ENCODE measurements at regions not wholly inside any gene's neighbourhood (a gene's known extent, or its start where the extent isn't known, plus 50 kb on each side); places are given as distances from the start of the nearest gene placed in this dataset.

GRCh38 chr7:46205478-46205877 lies 284.4 kb upstream of the IGFBP3 start:
- DNase-seq (ENCODE audit: low spot score) = no peak

GRCh38 chr7:46203926-46204325 lies 282.9 kb upstream of the IGFBP3 start:
- DNase-seq (ENCODE audit: low spot score) = no peak

DNA sequence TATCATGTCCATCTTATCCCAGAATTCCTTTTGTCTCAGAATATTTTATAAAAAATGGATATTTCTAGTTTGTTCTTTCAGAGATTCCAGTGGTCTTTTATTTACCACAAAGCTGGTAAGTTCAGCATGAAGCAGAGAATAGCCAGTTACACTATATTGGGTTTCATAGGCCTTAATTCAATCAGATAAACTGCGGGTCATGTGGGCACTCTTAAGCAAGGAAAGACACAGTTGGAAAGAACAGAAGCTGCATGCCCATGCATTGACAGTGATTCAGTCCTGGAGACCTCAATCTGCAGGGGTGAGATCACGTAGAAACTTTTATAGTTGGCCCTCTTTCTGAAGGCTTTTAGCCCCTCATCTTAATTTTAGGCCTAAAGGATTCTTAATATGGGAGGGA lies 281.3 kb upstream of the IGFBP3 start:
- no peak for DNase-seq (ENCODE audit: low spot score)

DNA sequence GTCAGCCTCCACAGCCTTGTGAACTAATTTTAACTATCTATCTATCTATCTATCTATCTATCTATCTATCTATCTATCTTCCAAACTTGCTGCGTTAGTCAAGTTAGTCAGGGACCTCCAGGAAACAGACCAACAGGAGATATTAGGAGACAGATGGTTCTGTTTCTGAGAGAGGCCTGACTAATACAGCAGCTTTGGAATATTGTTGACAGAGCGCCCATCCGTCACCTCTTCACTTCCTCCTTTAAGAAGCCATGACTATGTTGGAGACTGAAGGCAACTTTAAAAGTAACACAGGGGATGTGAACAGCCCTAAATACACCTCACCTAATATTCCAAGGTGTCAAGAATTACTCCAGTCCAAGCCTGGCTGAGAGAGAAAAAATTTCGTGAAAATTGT lies 280.9 kb upstream of the IGFBP3 start:
- DNase-seq (ENCODE audit: low spot score) = no peak

- no peak for DNase-seq (ENCODE audit: low spot score)
Measured at GRCh38 chr7:46198701-46199100, 277.6 kb upstream of the IGFBP3 start.

- no peak for DNase-seq (ENCODE audit: low spot score)
Measured at GRCh38 chr7:46197785-46198540, 276.9 kb upstream of the IGFBP3 start.

- no peak for DNase-seq (ENCODE audit: low spot score)
Measured at GRCh38 chr7:46195934-46196333, 274.9 kb upstream of the IGFBP3 start.

- DNase-seq (ENCODE audit: low spot score) = no peak
Measured at GRCh38 chr7:46192271-46192670, 271.2 kb upstream of the IGFBP3 start.

GRCh38 chr7:46191776-46192175 lies 270.7 kb upstream of the IGFBP3 start:
- no peak for DNase-seq (ENCODE audit: low spot score)

DNA sequence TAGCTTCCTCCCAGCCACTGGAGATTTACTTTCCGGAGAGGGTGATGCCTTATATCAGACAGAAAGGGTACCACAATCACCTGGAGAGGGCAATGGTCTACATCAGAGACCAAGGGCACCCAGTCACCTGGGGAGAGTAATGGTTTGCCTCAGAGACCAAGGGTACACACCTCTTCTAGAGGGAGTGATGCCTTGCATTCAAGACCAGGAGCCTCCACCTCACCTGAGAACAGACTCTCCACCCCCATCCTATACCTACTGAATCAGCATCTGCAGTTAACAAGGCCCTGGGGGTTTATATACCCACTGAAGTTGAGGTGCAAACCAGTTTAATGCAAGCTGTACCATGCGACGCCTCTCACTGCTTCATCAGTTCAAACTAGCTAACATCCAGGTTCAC lies 270.2 kb upstream of the IGFBP3 start:
- no peak for DNase-seq (ENCODE audit: low spot score)

- DNase-seq (ENCODE audit: low spot score) = no peak
Measured at GRCh38 chr7:46189255-46189790, 268.3 kb upstream of the IGFBP3 start.

- DNase-seq (ENCODE audit: low spot score) = no peak
Measured at GRCh38 chr7:46186131-46186530, 265.1 kb upstream of the IGFBP3 start.

GRCh38 chr7:46179061-46179610 lies 258.1 kb upstream of the IGFBP3 start:
- DNase-seq (ENCODE audit: low spot score) = no peak

DNA sequence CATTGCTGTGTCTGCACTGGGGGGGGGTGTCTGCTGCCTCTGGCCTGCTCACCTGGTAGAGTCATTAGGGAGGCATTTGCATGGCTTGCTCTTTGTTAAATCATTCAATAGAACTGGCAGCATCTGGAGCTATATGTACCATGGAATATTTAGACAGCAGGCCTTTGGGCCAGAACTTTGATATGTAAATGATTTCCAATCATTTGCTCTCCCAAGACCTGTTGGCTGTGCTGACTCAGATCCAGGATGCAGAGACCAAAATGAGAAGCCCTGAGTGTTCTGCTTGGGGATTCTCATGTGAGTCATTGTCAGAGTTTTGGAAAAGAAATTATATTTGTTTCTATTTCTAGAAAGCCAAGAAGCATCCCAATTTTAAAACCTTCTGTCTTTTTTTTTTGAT lies 257.6 kb upstream of the IGFBP3 start:
- no peak for DNase-seq (ENCODE audit: low spot score)

DNA sequence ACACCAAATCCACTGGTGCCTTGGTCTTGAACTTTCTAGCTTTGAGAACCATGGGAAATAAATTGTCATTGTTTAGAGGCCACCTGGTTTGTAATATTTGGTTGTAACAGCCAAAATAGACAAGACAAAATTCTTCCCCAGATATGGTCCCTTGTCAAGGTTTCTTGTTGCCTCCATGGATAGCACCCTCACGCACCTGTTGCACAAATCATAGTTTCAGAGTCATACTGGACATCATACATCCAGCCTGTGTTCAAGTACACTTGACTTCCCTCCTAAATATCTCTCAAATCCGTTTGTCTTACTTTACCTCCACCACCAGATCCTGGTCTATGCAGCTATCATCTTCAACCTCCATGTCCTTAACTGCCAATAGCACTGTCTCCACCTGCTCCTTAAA lies 256.7 kb upstream of the IGFBP3 start:
- no peak for DNase-seq (ENCODE audit: low spot score)

- no peak for DNase-seq (ENCODE audit: low spot score)
Measured at GRCh38 chr7:46175221-46175620, 254.1 kb upstream of the IGFBP3 start.

DNA sequence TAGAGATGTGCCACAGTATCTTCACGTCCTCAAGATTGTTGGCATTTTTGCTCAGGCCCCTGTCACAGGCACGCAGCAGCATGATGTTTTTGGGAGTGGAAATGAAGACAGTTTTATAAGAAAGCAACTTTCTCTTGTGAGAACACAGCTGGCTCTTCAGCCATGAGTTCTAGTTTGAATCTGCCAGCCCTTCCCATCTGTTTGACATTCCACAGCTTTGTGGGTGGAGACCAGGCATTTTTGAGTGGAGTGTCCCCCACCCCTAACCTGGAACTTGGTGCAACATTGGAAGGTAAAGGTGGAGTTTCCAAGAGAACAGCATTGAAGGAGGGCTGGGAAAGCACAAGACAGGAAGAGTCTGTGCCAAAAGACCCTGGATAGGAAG lies 253.1 kb upstream of the IGFBP3 start:
- no peak for DNase-seq (ENCODE audit: low spot score)

- DNase-seq (ENCODE audit: low spot score) = no peak
Measured at GRCh38 chr7:46173476-46174195, 252.6 kb upstream of the IGFBP3 start.

- DNase-seq (ENCODE audit: low spot score) = no peak
Measured at GRCh38 chr7:46170792-46171191, 249.7 kb upstream of the IGFBP3 start.

DNA sequence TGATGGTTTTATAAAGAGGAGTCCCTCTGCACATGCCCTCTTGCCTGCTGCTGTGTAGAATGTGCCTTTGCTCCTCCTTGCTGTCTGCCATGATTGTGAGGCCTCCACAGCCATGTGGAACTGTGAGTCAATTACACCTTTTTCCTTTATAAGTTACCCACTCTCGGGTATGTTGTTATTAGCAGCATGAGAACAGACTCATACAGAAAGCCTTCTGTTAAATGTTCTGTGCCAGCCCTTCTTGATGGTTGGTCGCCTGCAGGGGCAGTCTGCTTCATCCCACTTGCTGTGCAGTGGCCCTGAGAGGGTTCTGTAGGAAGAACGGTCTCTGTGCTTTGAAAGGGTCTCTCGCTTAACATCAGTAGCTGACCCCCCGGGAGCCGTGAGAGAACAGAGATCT lies 248.9 kb upstream of the IGFBP3 start:
- no peak for DNase-seq (ENCODE audit: low spot score)

- DNase-seq (ENCODE audit: low spot score) = no peak
Measured at GRCh38 chr7:46169384-46169755, 248.3 kb upstream of the IGFBP3 start.

GRCh38 chr7:46168671-46169383 lies 247.8 kb upstream of the IGFBP3 start:
- DNase-seq (ENCODE audit: low spot score) = no peak

- no peak for DNase-seq (ENCODE audit: low spot score)
Measured at GRCh38 chr7:46168231-46168630, 247.2 kb upstream of the IGFBP3 start.
